ENCODE measurements at regions not wholly inside any gene's neighbourhood (a gene's known extent, or its start where the extent isn't known, plus 50 kb on each side); places are given as distances from the start of the nearest gene placed in this dataset.

- no peak for TF ChIP-seq ZNF219 (CRISPR knock-in tag; IDR thresholded peaks at IDR 0.05; ENCODE audit: borderline replicate concordance)
- no peak for TF ChIP-seq EMX1 (CRISPR knock-in tag; IDR thresholded peaks at IDR 0.05)
- no peak for TF ChIP-seq SOX15 (CRISPR knock-in tag; IDR thresholded peaks at IDR 0.05)
Measured at GRCh38 chr5:2995035-2995434, 243.6 kb upstream of the IRX2 start (continued).

GRCh38 chr5:2993771-2994170 lies 242.3 kb upstream of the IRX2 start:
- ATAC-seq (no peak), DNase-seq (ENCODE audit: low spot score) (no peak)
- Mint-ChIP-seq H3K27ac (no peak overlapping the region), H3K27me3 (ENCODE audit: low read depth) (no peaks in the 10 kb centered on the region; the same call in 1 of the 2 replicates), H3K4me3 (no peak overlapping the region), H3K4me1 (peaks cover 17% of the 10 kb centered on the region), H3K9me3 (0 out of 2 replicates have a peak, but pooled peaks cover 4% of the 10 kb centered on the region), H3K36me3 (no peaks in the 10 kb centered on the region)
- TF ChIP-seq TP53 (CRISPR knock-in tag; IDR thresholded peaks at IDR 0.05) (no peak), CDX4 (CRISPR knock-in tag; IDR thresholded peaks at IDR 0.05; ENCODE audit: borderline replicate concordance) (no peak), HMGA2 (CRISPR knock-in tag; IDR thresholded peaks at IDR 0.05) (no peak)
- ChIA-PET CTCF (no interaction called here), POLR2A (no interaction called here)

GRCh38 chr5:2993301-2993700 lies 241.8 kb upstream of the IRX2 start:
- no peak overlapping the region for H3K4me3 Mint-ChIP-seq
- TF ChIP-seq CREB1 (CRISPR knock-in tag; IDR thresholded peaks at IDR 0.05) = no peak
- no peak for TF ChIP-seq OVOL2 (CRISPR knock-in tag; IDR thresholded peaks at IDR 0.05; ENCODE audit: borderline replicate concordance)
- TF ChIP-seq NFE2L1 (CRISPR knock-in tag; IDR thresholded peaks at IDR 0.05) = no peak
- TF ChIP-seq ATF1 (CRISPR knock-in tag; IDR thresholded peaks at IDR 0.05) = no peak
- no peak for TF ChIP-seq E2F5 (CRISPR knock-in tag; IDR thresholded peaks at IDR 0.05)
- no peak for TF ChIP-seq ESRRA (CRISPR knock-in tag; IDR thresholded peaks at IDR 0.05; ENCODE audit: borderline replicate concordance)
- no peak for TF ChIP-seq SMAD4 (CRISPR knock-in tag; IDR thresholded peaks at IDR 0.05)
- no peak for TF ChIP-seq ZNF281 (CRISPR knock-in tag; IDR thresholded peaks at IDR 0.05)
- no peak for TF ChIP-seq ZNF138 (CRISPR knock-in tag; conservative IDR thresholded peaks at IDR 0.05)
- no peak for TF ChIP-seq E2F4 (CRISPR knock-in tag; IDR thresholded peaks at IDR 0.05; ENCODE audit: borderline replicate concordance, low read depth)
- no peak for TF ChIP-seq ZNF219 (CRISPR knock-in tag; IDR thresholded peaks at IDR 0.05; ENCODE audit: borderline replicate concordance)
- no peak for TF ChIP-seq TEAD4 (CRISPR knock-in tag; IDR thresholded peaks at IDR 0.05)
- TF ChIP-seq HMGA2 (CRISPR knock-in tag; IDR thresholded peaks at IDR 0.05) = no peak
- no peak for TF ChIP-seq ATF2 (CRISPR knock-in tag; IDR thresholded peaks at IDR 0.05; ENCODE audit: borderline replicate concordance, low read depth)
- TF ChIP-seq FOXJ3 (CRISPR knock-in tag; IDR thresholded peaks at IDR 0.05; ENCODE audit: borderline replicate concordance) = no peak
- H3K4me1 Mint-ChIP-seq = peaks cover 12% of the 10 kb centered on the region
- CTCF ChIA-PET = no interaction called here
- no peak for ATAC-seq
- H3K27ac Mint-ChIP-seq = no peak overlapping the region
- POLR2A ChIA-PET = no interaction called here
- H3K36me3 Mint-ChIP-seq = no peaks in the 10 kb centered on the region
- H3K27me3 Mint-ChIP-seq (ENCODE audit: low read depth) = no peaks in the 10 kb centered on the region; the same call in 1 of the 2 replicates
- 0 out of 2 replicates have a peak, but pooled peaks cover 4% of the 10 kb centered on the region for H3K9me3 Mint-ChIP-seq
- DNase-seq (ENCODE audit: low spot score) = no peak

Data from WTC11 (cell line).